ENCODE measurements at regions not wholly inside any gene's neighbourhood (a gene's known extent, or its start where the extent isn't known, plus 50 kb on each side); places are given as distances from the start of the nearest gene placed in this dataset.

- TF ChIP-seq CTCF (conservative IDR thresholded peaks at IDR 0.05; ENCODE audit: low read depth, low read length) (no peak), MXI1 (IDR thresholded peaks at IDR 0.05; ENCODE audit: borderline replicate concordance, low read depth, low read length) (no peak), RAD21 (IDR thresholded peaks at IDR 0.05; ENCODE audit: low read length) (no peak), SMC3 (IDR thresholded peaks at IDR 0.05; ENCODE audit: low read depth, low read length) (no peak), CEBPB (IDR thresholded peaks at IDR 0.05; ENCODE audit: low read depth, low read length) (no peak), ELK1 (IDR thresholded peaks at IDR 0.05; ENCODE audit: borderline replicate concordance, low read depth, low read length) (no peak), RCOR1 (IDR thresholded peaks at IDR 0.05; ENCODE audit: insufficient replicate concordance, low read length) (no peak), POLR2A (IDR thresholded peaks at IDR 0.05; ENCODE audit: low read depth, low read length) (no peak), FOS (IDR thresholded peaks at IDR 0.05; ENCODE audit: low read depth, low read length) (no peak), NFE2L2 (IDR thresholded peaks at IDR 0.05; ENCODE audit: low read depth, low read length) (no peak), MAZ (IDR thresholded peaks at IDR 0.05; ENCODE audit: borderline replicate concordance, low read depth, low read length) (no peak), MAFK (IDR thresholded peaks at IDR 0.05; ENCODE audit: low read depth, low read length) (no peak), USF2 (IDR thresholded peaks at IDR 0.05; ENCODE audit: low read depth, low read length) (no peak)
These were observed 280.1 kb upstream of the PTER start for GRCh38 chr10:16156681-16157080.

Data from IMR-90 (cell line).